Type B pancreatic cell (in vitro differentiated cells): ENCODE measurements at regions not wholly inside any gene's neighbourhood (a gene's known extent, or its start where the extent isn't known, plus 50 kb on each side); places are given as distances from the start of the nearest gene placed in this dataset.
A peak's percentile ranks its signal among the peaks of the same experiment; 100 is the strongest.

Source experiments
- DNase-seq: peaks from one replicate; pipeline ENCODE4 v3.0.0; 2021; ENCODE audit warnings: mixed read lengths; ENCODE audit not compliant: unreplicated experiment; ENCODE audit errors: extremely low spot score
- H3K27ac Mint-ChIP-seq: 2 replicates; pipeline ENCODE4 v1.8.0; 2021; ENCODE audit warnings: mild to moderate bottlenecking, mixed read lengths
- H3K27me3 Mint-ChIP-seq: 2 replicates; pipeline ENCODE4 v1.8.0; 2021; ENCODE audit warnings: mixed read lengths
- H3K36me3 Mint-ChIP-seq: 2 replicates; pipeline ENCODE4 v1.8.0; 2021; ENCODE audit warnings: mixed read lengths
- H3K4me1 Mint-ChIP-seq: one replicate; pipeline ENCODE4 v1.8.0; 2021; ENCODE audit warnings: mixed read lengths; ENCODE audit not compliant: unreplicated experiment
- H3K4me3 Mint-ChIP-seq: 2 replicates; pipeline ENCODE4 v1.8.0; 2021; ENCODE audit warnings: mild to moderate bottlenecking, mixed read lengths
- H3K9me3 Mint-ChIP-seq: 2 replicates; pipeline ENCODE4 v1.8.0; 2021; ENCODE audit warnings: mixed read lengths
- CTCF ChIP-seq: fragments of 200-600 bp; sonication (generic); conservative IDR thresholded peaks from 2 replicates; pipeline ENCODE4 v1.5.0; 2021; ENCODE audit warnings: antibody characterized with exemption, mild to moderate bottlenecking

GRCh38 chr11:112744041-112744440 is 217.2 kb upstream of the NCAM1 start:
- Mint-ChIP-seq H3K9me3 (peaks cover 4% of the 10 kb centered on the region), H3K4me1 (peaks cover 26% of the 10 kb centered on the region), H3K27ac (no peak overlapping the region), H3K27me3 (peaks cover 34% of the 10 kb centered on the region), H3K4me3 (no peak overlapping the region), H3K36me3 (no peaks in the 10 kb centered on the region)
- DNase-seq, result no peak
- TF ChIP-seq CTCF, result no peak

GRCh38 chr11:112745973-112746372 is 215.2 kb upstream of the NCAM1 start:
- Mint-ChIP-seq H3K27ac (no peak overlapping the region), H3K9me3 (peaks cover 4% of the 10 kb centered on the region), H3K4me1 (peaks cover 35% of the 10 kb centered on the region), H3K27me3 (peaks cover 31% of the 10 kb centered on the region), H3K36me3 (no peaks in the 10 kb centered on the region), H3K4me3 (peak overlapping the region; percentile 10)
- no peak for TF ChIP-seq CTCF
- no peak for DNase-seq

GRCh38 chr11:112748252-112748651 is 213.0 kb upstream of the NCAM1 start:
- Mint-ChIP-seq H3K27ac (no peak overlapping the region), H3K4me1 (peaks cover 35% of the 10 kb centered on the region), H3K9me3 (peaks cover 4% of the 10 kb centered on the region), H3K4me3 (no peak overlapping the region), H3K27me3 (peaks cover 26% of the 10 kb centered on the region), H3K36me3 (no peaks in the 10 kb centered on the region)
- no peak for TF ChIP-seq CTCF
- no peak for DNase-seq

- Mint-ChIP-seq H3K27ac (no peak overlapping the region), H3K27me3 (peaks cover 29% of the 10 kb centered on the region), H3K4me3 (no peak overlapping the region), H3K36me3 (no peaks in the 10 kb centered on the region), H3K9me3 (peaks cover 4% of the 10 kb centered on the region), H3K4me1 (peaks cover 35% of the 10 kb centered on the region)
- DNase-seq, result no peak
- TF ChIP-seq CTCF, result no peak
Measured at GRCh38 chr11:112748713-112749543, 212.3 kb upstream of the NCAM1 start.

GRCh38 chr11:112751329-112751728 is 209.9 kb upstream of the NCAM1 start:
- H3K27ac Mint-ChIP-seq, result no peak overlapping the region
- no peak for TF ChIP-seq CTCF
- no peaks in the 10 kb centered on the region for H3K9me3 Mint-ChIP-seq
- no peaks in the 10 kb centered on the region for H3K36me3 Mint-ChIP-seq
- peaks cover 25% of the 10 kb centered on the region for H3K4me1 Mint-ChIP-seq
- H3K4me3 Mint-ChIP-seq, result no peak overlapping the region
- DNase-seq, result no peak
- H3K27me3 Mint-ChIP-seq, result peaks cover 19% of the 10 kb centered on the region
